GM21528 (cell line): ENCODE measurements at regions not wholly inside any gene's neighbourhood (a gene's known extent, or its start where the extent isn't known, plus 50 kb on each side); places are given as distances from the start of the nearest gene placed in this dataset.

ENCODE experiments used
- ATAC-seq: cut with Tn5 transposase; IDR thresholded peaks from one replicate; pipeline ENCODE4 v1.9.1; 2021; ENCODE audit warnings: mild to moderate bottlenecking, moderate library complexity; ENCODE audit not compliant: unreplicated experiment, low FRiP score

DNA sequence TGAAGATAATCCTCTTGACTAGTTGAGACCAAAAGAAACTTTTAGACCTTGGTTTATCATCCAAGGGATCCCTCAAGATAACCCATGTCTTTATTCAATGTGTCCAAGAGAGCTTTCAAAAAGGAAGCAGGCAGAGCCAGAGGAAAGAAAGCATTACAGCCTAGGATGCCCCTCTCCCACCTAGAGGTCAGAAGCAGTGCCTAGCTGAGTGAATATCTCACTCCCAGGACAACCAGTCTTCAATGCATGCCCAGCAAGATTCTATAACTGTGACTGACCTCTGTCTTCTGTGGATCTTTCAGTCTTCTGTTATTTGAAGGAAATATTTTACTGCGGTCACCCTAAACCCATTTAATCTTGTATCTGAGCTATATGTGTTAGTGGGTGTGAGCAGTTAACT lies 537.2 kb upstream of the CPEB2 start:
- no peak for ATAC-seq

DNA sequence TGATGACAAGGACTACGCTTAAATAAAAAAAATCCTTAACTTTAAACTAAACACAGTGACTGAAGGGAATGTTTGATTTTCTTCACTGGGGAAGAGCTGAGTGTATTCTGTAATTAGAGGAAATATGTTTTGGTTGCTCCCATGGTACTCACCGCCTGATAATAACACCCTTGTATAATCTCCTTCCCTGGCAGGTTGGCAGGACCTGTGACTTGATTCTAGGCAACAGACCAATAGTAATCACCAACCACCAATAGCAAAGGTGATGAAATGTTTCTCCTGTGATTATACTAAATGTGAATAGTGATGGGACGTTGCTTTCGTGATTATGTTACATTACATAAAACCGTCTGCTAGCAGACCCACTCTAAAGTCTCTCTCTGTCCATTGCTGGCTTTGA lies 536.8 kb upstream of the CPEB2 start:
- ATAC-seq: no peak

DNA sequence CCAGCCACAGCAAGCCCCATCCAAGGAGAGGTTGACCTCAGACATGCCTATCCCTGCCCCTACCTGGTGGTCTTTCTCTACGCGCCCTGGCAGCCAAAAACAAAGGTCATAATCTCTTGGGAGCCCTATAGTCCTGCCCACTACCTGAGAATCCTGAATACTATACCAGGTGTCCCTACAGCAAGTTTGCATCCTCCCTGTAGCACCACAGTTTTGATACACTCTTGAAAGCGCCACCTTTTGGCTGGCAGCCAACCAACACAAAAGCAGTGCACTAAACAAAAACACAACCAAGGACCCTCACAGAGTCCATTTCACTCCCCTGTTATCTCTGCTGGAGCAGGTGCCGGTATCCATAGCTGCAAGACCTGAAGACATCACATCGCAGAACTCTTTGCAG lies 523.8 kb upstream of the CPEB2 start:
- ATAC-seq: no peak

DNA sequence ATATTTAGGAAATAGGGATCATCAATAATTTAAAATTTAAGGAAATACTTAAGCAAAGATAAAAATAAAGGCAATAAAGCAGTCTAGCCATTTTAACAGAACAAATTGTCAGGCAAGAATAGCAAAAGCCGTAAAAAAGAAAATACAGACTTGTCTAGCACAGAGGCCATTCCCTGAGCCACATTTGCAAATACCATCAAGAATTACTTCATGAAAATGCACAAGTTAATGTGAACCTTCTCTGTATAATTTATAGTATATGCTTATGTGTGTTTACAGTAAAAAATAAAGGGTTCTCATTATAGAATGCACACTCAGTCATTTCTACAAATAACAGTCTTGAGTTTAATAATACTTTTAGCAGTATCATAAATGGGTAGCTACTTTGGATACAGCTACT lies 505.9 kb upstream of the CPEB2 start:
- no peak for ATAC-seq

DNA sequence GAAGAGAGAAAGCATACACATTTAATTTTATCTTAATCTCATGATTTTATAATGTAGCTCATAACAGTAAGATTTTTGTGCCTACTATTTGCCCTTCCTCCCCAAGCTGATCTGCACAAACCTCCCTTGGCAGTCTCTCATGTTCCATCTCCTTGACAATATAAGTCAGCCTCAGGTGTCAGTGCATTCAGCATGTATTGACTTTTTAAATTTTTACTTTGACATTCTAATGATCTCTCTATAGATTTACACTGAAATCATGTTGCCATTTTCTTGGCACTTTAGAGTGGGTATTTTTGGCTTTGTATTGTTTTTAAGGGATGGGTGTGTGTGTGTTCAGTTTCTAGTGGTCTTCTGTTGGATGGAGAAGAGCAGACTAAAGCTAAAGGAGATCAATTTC lies 505.3 kb upstream of the CPEB2 start:
- ATAC-seq: no peak

DNA sequence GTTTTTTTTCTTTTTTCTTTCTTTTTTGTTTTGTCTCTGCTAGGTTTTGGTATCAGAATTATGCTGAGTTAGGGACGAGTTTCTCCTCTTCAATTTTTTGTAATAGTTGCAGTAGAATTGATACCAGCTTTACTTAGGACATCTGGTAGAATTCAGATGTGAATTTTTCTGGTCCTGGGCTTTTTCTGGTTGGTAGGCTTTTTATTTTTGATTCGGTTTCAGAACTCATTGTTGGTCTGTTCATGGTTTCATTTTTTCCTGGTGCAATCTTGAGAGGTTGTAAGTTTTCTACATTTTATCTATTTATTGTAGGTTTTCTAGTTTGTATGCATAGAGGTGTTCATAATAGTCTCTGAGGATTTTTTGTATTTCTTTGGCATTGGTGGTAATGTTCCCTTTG lies 498.1 kb upstream of the CPEB2 start:
- ATAC-seq: no peak

DNA sequence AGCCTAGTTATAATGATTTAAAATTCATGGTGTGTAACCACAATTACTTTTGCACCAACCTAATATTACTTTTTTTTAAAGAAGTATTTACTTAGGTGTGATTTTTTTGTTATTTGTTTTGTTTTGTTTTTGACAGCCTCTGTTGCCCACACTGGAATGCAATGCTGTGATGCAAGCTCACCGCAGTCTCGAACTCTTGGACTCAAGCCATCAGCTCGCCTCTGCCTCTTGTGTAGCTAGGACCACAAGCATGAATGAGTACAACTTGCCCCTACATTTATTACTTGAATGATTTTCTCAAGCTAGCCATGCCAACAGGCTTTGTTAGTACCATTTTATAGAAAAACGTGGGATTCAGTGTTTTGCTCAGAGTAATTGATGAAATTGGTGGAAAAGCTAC lies 488.8 kb upstream of the CPEB2 start:
- no peak for ATAC-seq

DNA sequence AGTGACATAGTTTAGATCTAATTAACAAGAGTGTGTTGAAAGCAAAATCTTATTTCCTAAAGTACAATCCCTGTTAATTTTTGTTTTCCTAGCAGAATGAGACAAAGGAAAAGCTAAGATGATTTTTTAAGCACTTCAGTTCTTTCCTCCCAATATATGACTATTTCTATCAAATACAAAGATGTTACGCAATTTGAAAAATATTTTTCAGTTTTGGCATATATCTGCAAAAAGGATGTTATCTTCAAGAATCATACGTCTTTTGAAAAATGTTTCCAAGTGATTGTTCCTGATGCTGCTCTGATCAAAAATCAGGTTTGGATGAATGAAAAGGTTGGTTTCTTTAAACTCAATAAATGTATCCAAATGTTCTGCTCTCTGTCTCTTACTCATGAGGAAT lies 486.7 kb upstream of the CPEB2 start:
- ATAC-seq: no peak

DNA sequence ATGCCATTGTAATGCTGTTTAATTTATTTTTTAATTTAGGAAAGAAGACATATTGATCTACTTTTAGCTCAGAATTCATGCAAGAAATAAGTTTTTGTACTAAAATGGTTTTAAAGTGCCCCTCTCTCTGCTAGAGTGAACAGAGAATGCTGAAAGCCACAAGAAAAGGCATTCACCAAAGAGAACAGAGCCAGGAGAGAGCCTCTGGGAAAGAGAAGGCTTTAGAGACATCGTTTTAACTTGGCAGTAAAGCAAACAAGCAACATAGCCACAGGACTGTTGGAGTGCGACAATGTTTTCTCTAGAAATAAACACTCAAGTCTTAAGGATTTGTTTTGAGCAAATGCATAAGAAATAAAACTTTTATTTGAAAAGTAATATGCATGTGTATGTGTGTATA lies 484.1 kb upstream of the CPEB2 start:
- no peak for ATAC-seq

DNA sequence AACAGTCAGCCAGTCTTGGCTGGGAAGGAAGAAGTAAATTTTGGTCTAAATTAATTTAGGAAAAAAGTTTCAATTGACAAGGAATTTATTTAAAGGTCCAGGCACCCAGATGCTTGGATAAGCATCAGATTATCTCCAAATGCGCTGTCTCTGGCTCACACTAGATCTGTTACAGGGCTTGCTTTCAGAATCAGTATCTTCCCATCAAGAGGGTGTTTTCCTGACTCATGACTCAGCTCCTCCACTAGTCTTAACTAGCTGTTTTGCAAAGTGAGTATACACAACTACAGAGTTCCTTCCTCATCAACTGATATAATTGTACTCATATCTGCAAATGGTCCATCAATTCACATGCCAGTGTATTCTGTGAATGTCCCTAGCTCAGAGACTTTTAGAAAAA lies 482.1 kb upstream of the CPEB2 start:
- ATAC-seq: no peak

DNA sequence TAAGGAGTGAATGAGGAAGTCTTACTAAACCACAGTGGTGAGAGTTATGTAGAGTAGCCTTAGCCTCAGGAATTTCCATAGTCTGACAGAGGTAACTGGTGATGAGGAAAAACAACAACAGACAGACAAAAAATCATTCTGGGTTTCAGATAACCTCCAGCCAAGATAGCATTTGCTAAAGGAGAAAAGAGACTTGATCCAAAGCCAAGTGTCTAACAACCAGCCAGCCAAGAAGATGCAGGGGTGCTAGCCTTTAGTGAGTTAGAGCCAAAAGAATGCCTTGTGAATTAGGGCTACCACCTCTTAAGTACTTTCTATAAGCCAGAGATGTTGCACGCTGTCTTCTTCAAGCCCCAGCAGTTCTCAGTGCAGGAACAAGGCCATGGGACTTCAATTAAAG lies 478.0 kb upstream of the CPEB2 start:
- no peak for ATAC-seq

DNA sequence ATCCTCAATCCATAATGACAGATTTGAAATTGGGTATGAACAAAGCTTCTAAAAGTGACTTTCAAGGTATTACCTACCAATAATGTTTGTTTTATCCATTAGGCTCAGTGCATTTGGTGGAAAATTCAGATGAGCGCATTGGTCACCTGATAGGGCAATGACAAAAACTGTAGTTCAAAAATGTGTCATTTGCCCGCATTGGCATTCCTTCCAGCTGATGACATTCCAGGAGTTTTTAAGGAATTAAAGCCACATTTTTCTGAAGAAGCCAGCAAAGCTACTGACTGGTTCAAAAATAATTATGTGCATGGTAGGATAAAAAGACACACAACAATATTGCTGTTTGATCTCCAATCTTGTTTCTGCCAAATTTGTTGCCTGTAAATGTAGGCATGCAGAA lies 473.4 kb upstream of the CPEB2 start:
- no peak for ATAC-seq

DNA sequence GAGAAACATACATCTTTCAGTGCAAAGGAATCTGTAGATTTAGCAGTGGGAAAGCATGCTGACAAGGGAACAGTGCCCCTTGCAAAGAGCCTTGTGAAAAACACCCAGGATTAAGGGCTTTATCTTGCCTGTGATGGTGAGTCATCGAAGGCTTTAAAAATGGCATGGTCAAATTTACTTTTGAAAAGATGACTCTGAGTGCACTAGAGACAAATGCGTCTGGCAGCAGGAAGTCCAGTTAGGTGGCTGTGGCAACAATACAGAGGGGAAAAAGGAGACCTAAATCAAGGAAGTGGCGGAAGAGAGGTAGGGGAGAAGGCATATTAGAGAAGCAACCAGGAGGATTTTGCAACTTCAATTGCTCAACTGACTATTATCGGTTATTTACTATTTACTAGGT lies 472.6 kb upstream of the CPEB2 start:
- no peak for ATAC-seq

DNA sequence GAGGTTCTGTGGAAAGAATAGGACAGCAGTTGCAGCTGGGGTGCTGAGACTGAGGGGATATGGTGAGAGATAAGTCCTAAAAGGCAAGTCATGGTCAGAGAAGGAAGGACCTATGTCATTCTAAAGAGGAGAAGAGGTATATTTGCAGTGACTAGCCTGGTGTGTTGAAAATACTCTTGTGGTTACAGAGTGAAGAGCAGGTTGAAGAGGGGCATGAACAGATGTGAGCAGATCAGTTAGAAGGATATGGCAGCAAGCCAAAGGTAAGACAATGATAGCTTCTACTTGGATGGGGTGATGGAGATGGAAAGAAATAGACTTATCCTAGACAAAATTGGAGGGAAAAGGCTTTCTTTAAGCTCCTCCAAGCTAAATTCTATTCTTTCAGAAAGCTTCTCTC lies 469.8 kb upstream of the CPEB2 start:
- no peak for ATAC-seq

DNA sequence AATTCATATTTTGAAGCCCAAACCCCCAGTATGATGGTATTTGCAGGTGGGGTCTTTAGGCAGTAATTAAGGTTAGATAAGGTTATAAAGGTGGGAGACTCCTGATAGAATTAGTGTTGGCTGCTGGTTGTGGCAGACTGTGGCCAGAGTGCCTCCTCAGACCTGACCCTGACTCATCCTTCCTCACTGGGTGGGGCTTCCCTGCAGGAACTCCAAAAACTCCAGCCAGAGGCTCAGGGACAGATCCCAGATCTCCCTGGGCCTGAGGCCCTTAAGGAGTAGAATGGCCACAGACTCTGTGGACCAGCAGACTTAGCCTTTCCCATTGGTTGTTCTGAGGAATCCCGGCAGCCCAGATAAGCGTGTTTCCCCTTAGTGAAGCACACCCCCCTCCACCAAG lies 463.0 kb upstream of the CPEB2 start:
- no peak for ATAC-seq

DNA sequence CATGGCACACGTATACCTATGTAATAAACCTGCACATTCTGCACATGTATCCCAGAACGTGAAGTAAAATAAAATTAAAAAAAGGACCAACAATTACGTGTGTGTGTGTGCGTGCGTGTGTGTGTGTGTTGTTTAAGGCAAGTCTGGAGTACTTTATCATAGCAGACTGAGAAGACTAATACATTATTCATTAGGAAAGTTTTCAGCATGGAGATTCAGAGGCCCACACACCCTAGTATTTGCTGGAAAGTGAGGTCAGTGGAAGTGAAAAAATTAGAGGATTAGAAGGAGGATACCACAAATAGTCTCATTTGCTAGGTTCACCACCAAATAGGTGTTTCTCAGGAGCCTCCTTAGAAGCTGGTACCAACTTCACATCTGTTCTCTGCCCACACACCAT lies 457.1 kb upstream of the CPEB2 start:
- no peak for ATAC-seq

DNA sequence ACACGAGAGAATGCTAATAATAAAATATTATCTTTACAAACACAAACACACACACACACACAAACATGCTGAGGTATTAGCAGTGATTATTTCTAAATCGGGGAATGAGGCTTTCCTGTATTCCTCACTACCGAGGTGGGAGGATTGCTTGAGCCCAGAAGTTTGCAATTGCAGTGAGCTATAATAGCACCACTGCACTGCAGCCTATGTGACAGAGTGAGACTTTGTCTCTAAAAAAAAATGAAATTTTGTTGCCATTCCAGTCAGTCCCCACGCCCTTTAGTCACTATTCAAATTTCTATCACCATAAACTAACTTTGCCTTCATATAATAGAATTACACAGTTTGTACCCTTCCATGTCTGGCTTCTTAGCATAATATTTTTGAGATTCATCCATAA lies 456.5 kb upstream of the CPEB2 start:
- no peak for ATAC-seq

DNA sequence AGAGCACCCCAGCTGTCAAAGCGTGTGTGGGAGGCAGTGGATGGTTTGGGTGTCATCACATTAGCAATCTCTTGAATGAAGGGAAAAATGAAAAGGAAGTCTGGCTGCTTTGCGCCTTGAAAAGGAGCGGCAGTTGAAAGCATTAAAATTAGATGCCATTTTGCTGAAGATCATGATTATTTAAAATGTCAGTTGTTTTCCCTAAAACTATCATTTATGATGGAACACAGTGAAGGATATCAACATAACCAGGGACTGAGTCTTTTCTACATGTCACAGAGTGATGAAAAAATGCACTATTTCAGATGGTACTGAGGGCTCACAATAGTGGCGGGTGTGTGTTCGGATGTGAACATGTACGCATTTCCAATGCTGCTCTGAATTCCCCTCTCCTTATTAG lies 450.2 kb upstream of the CPEB2 start:
- no peak for ATAC-seq

DNA sequence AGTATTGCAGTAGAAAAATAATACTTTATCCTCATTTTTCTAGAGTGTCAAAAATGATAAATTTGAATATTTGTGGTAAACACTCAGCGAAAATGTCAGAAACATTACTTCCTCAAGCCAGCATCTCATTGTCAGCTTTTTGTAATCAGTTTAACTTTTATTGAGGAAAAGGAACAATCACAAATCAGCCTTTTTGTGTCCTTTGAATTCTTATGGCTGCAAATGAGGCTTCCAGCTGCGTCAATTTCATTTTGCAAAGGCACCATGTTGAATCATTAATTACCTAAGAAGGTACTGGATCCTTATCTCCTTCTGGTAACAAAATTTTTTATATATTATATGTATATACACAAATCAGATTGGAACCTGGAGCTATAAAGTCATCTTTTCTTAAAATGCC lies 442.6 kb upstream of the CPEB2 start:
- ATAC-seq: no peak

DNA sequence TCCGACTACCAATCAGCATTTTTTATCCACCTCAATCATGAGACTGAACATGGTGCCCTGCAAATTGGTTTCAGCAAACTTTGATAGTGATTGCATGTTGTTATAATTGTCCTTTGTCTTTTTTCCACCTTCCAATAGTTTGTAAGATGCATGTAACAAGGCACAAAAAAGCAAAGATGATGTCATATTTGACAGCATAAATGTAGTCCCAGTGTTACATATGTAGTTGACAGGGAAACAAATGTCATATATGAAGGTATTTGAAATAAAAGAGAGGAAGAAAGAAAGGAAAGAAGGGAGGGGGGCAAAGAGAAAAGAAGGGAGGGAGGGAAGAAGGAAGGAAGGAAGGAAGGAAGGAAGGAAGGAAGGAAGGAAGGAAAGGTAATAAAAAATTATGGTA lies 441.7 kb upstream of the CPEB2 start:
- ATAC-seq: no peak

DNA sequence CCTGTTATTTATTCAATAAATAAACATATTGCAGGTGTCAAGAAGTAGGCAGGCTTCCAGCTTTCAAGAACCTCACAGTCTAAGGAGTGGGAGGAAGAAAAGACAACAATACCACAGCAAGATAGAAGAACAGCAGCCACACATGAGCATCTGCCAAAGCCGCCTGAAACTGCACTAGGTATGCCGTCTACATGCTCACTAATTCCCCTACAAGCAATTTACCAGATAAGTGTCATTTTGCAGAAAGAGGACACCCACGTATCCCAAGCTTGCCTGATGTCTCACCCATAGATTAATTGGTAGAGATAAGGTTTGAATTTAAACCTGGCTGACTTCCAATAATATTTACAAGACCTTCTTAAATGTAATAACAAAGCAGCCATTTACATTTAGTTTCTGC lies 439.4 kb upstream of the CPEB2 start:
- ATAC-seq: no peak

DNA sequence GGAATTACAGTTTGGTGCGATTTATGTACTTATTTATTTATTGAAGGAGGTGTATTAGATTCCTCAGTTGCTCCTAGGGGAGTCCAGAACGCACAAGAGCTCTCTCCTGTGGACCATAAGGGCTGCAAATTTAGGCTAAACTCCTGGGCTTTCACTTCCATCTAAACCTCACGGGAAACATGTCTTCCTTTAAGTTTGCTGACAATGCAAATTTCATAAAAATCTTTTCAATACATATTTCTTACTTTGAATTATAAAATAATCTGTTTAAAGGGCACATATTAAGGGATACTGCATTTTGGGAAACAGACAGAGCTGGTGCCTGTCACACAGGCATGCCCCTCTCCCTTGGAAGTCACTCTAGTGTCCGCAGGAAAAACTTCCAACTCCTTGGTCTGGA lies 438.0 kb upstream of the CPEB2 start:
- no peak for ATAC-seq

DNA sequence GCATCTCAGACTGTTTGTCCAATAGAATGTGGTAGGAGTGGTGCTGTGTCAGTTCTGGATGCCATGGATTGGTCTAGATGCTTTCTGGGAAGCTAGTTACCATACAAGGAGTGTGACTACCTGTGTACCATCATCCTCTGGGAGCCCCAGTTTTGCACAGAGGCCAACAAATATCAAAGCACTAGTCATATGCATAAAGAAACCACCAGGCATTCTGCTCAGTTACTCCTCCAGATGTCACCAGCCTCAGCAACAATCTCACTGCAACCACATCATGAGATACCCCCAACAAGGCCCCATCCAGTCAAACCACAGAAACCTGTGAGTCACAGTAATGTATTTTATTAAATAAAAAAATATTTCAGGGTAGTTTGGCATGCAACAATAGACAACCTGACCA lies 435.8 kb upstream of the CPEB2 start:
- no peak for ATAC-seq

DNA sequence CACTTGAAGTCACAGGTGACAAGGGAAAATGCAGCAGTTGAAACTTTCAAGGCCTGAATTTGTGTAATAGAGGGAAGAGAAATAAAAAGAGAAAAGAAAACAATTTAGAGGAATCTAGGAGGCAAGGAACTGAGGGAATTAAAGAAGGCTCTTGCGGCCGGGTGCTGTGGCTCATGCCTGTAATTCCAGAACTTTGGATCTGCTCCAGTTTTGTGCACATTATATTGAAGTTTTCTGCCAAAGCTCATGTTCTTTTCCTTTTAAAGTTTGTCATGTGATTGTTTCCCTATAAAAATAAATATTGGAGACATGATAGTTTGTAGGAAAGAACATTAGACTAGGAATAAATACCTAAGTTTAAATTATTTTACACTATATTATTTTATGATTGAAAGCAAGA lies 433.9 kb upstream of the CPEB2 start:
- no peak for ATAC-seq
